ENCODE measurements at regions not wholly inside any gene's neighbourhood (a gene's known extent, or its start where the extent isn't known, plus 50 kb on each side); places are given as distances from the start of the nearest gene placed in this dataset.
"Not testable (repeated sequence)": the region's sequence is repeated elsewhere in the genome, so short reads cannot be mapped to it uniquely, and the experiment has no call there.

- DNase-seq (ENCODE audit: low read depth in 4 of 4, low spot score in 1 of 4) = no peak
Measured at GRCh38 chr5:112570708-112571444, 151.8 kb upstream of the EPB41L4A start.

GRCh38 chr5:112573441-112573840, 154.4 kb upstream of the EPB41L4A start:
- DNase-seq (ENCODE audit: low read depth in 4 of 4, low spot score in 1 of 4) = no peak

- DNase-seq (ENCODE audit: low read depth in 4 of 4, low spot score in 1 of 4) = no peak
Measured at GRCh38 chr5:112574536-112574935, 155.5 kb upstream of the EPB41L4A start.

- DNase-seq (ENCODE audit: low read depth in 4 of 4, low spot score in 1 of 4) = no peak
Measured at GRCh38 chr5:112576298-112576925, 157.3 kb upstream of the EPB41L4A start.

GRCh38 chr5:112579599-112580170, 158.0 kb upstream of the APC start:
- no peak for DNase-seq (ENCODE audit: low read depth in 4 of 4, low spot score in 1 of 4)

GRCh38 chr5:112581811-112582320, 155.8 kb upstream of the APC start:
- no peak for DNase-seq (ENCODE audit: low read depth in 4 of 4, low spot score in 1 of 4)

GRCh38 chr5:112583166-112583565, 154.5 kb upstream of the APC start:
- no peak for DNase-seq (ENCODE audit: low read depth in 4 of 4, low spot score in 1 of 4)

- no peak for DNase-seq (ENCODE audit: low read depth in 4 of 4, low spot score in 1 of 4)
Measured at GRCh38 chr5:112584781-112585180, 152.9 kb upstream of the APC start.

- DNase-seq (ENCODE audit: low read depth in 4 of 4, low spot score in 1 of 4) = no peak
Measured at GRCh38 chr5:112586596-112587062, 151.1 kb upstream of the APC start.

- DNase-seq (ENCODE audit: low read depth in 4 of 4, low spot score in 1 of 4) = not testable (repeated sequence)
Measured at GRCh38 chr5:112590858-112591257, 146.8 kb upstream of the APC start.

GRCh38 chr5:112594095-112594850, 143.4 kb upstream of the APC start:
- DNase-seq (ENCODE audit: low read depth in 4 of 4, low spot score in 1 of 4) = no peak

GRCh38 chr5:112594941-112595340, 142.7 kb upstream of the APC start:
- no peak for DNase-seq (ENCODE audit: low read depth in 4 of 4, low spot score in 1 of 4)

- DNase-seq (ENCODE audit: low read depth in 4 of 4, low spot score in 1 of 4) = no peak
Measured at GRCh38 chr5:112597831-112598230, 139.9 kb upstream of the APC start.

GRCh38 chr5:112600510-112600909, 137.2 kb upstream of the APC start:
- DNase-seq (ENCODE audit: low read depth in 4 of 4, low spot score in 1 of 4) = not testable (repeated sequence)

- DNase-seq (ENCODE audit: low read depth in 4 of 4, low spot score in 1 of 4) = no peak
Measured at GRCh38 chr5:112604732-112605630, 132.7 kb upstream of the APC start.

- DNase-seq (ENCODE audit: low read depth in 4 of 4, low spot score in 1 of 4) = no peak
Measured at GRCh38 chr5:112608975-112609374, 128.7 kb upstream of the APC start.

- DNase-seq (ENCODE audit: low read depth in 4 of 4, low spot score in 1 of 4) = no peak
Measured at GRCh38 chr5:112612663-112613062, 125.0 kb upstream of the APC start.

GRCh38 chr5:112614285-112614684, 123.4 kb upstream of the APC start:
- no peak for DNase-seq (ENCODE audit: low read depth in 4 of 4, low spot score in 1 of 4)

GRCh38 chr5:112614986-112615385, 122.7 kb upstream of the APC start:
- DNase-seq (ENCODE audit: low read depth in 4 of 4, low spot score in 1 of 4) = no peak

- DNase-seq (ENCODE audit: low read depth in 4 of 4, low spot score in 1 of 4) = no peak
Measured at GRCh38 chr5:112616812-112617547, 120.7 kb upstream of the APC start.

All from stimulated activated CD4-positive, alpha-beta T cell treated with anti-CD3 and anti-CD28 coated beads, Interleukin-1b, Interleukin-23, amount 100 ng/mL, for 24 hours (primary cell).